Nephron (organoid): ENCODE measurements at regions not wholly inside any gene's neighbourhood (a gene's known extent, or its start where the extent isn't known, plus 50 kb on each side); places are given as distances from the start of the nearest gene placed in this dataset.

Experiments
- H3K27ac Mint-ChIP-seq, 3 experiments: 2 replicates each; pipeline ENCODE4 v1.8.0; 2020; ENCODE audit warnings: mixed read lengths in 3 of 3, mild to moderate bottlenecking in 2 of 3, moderate library complexity in 1 of 3
- H3K27me3 Mint-ChIP-seq: 2 replicates; pipeline ENCODE4 v1.8.0; 2021; ENCODE audit warnings: low read depth, mild to moderate bottlenecking, moderate library complexity, mixed read lengths
- H3K36me3 Mint-ChIP-seq: 2 replicates; pipeline ENCODE4 v1.8.0; 2020; ENCODE audit warnings: low read depth, mixed read lengths
- H3K4me1 Mint-ChIP-seq: 2 replicates; pipeline ENCODE4 v1.8.0; 2020; ENCODE audit warnings: mixed read lengths
- H3K4me3 Mint-ChIP-seq, 3 experiments: 2 replicates each; pipeline ENCODE4 v1.8.0; 2020; ENCODE audit warnings: mild to moderate bottlenecking in 3 of 3, mixed read lengths in 3 of 3, moderate library complexity in 2 of 3
- H3K9me3 Mint-ChIP-seq: 2 replicates; pipeline ENCODE4 v1.8.0; 2020; ENCODE audit warnings: mixed read lengths
- CTCF ChIP-seq, 3 experiments: fragments of 200-600 bp; sonication (generic); IDR thresholded peaks; one replicate each; pipeline ENCODE4 v1.5.0; 2021; ENCODE audit warnings: antibody characterized with exemption in 3 of 3; ENCODE audit not compliant: unreplicated experiment in 3 of 3

- Mint-ChIP-seq H3K27me3 (no peaks in the 10 kb centered on the region), H3K9me3 (peaks cover 14% of the 10 kb centered on the region), H3K4me3 (no peak overlapping the region), H3K36me3 (no peaks in the 10 kb centered on the region), H3K4me1 (peaks cover 9% of the 10 kb centered on the region), H3K27ac (no peak overlapping the region)
- TF ChIP-seq CTCF (IDR thresholded peaks at IDR 0.05; ENCODE audit: unreplicated experiment in 3 of 3) = no peak
Observed at GRCh38 chr13:65347420-65348030, 1882.6 kb downstream of the PCDH9 start.

GRCh38 chr13:65343898-65344663 lies 1886.1 kb downstream of the PCDH9 start:
- Mint-ChIP-seq H3K9me3 (peaks cover 8% of the 10 kb centered on the region), H3K36me3 (no peaks in the 10 kb centered on the region), H3K27me3 (no peaks in the 10 kb centered on the region), H3K4me1 (peaks cover 9% of the 10 kb centered on the region), H3K27ac (peak overlapping the region in 1 of 3 experiments; percentile 63), H3K4me3 (no peak overlapping the region)
- TF ChIP-seq CTCF (IDR thresholded peaks at IDR 0.05; ENCODE audit: unreplicated experiment in 3 of 3) = no peak

GRCh38 chr13:65342541-65343337 lies 1887.4 kb downstream of the PCDH9 start:
- peaks cover 8% of the 10 kb centered on the region for H3K9me3 Mint-ChIP-seq
- H3K4me1 Mint-ChIP-seq = peaks cover 9% of the 10 kb centered on the region
- no peak overlapping the region for H3K4me3 Mint-ChIP-seq
- H3K36me3 Mint-ChIP-seq = no peaks in the 10 kb centered on the region
- no peaks in the 10 kb centered on the region for H3K27me3 Mint-ChIP-seq
- no peak overlapping the region for H3K27ac Mint-ChIP-seq
- TF ChIP-seq CTCF (IDR thresholded peaks at IDR 0.05; ENCODE audit: unreplicated experiment in 3 of 3) = no peak

- TF ChIP-seq CTCF (IDR thresholded peaks at IDR 0.05; ENCODE audit: unreplicated experiment in 3 of 3) = no peak
- Mint-ChIP-seq H3K27ac (no peak overlapping the region), H3K9me3 (no peaks in the 10 kb centered on the region), H3K4me1 (peaks cover 19% of the 10 kb centered on the region), H3K36me3 (no peaks in the 10 kb centered on the region), H3K27me3 (no peaks in the 10 kb centered on the region), H3K4me3 (no peak overlapping the region)
Observed at GRCh38 chr13:65339241-65339640, 1890.9 kb downstream of the PCDH9 start.

GRCh38 chr13:65336916-65337315 lies 1893.2 kb downstream of the PCDH9 start:
- no peaks in the 10 kb centered on the region for H3K36me3 Mint-ChIP-seq
- no peaks in the 10 kb centered on the region for H3K27me3 Mint-ChIP-seq
- H3K4me3 Mint-ChIP-seq = no peak overlapping the region
- H3K4me1 Mint-ChIP-seq = peaks cover 18% of the 10 kb centered on the region
- H3K27ac Mint-ChIP-seq = no peak overlapping the region
- TF ChIP-seq CTCF (IDR thresholded peaks at IDR 0.05; ENCODE audit: unreplicated experiment in 3 of 3) = no peak
- H3K9me3 Mint-ChIP-seq = no peaks in the 10 kb centered on the region
